HG02943 (cell line): ENCODE measurements at regions not wholly inside any gene's neighbourhood (a gene's known extent, or its start where the extent isn't known, plus 50 kb on each side); places are given as distances from the start of the nearest gene placed in this dataset.
"Not testable (repeated sequence)": the region's sequence is repeated elsewhere in the genome, so short reads cannot be mapped to it uniquely, and the experiment has no call there.

Source experiments
- ATAC-seq: cut with Tn5 transposase; IDR thresholded peaks from one replicate; pipeline ENCODE4 v1.9.1; 2021; ENCODE audit warnings: mild to moderate bottlenecking, low read depth, moderate library complexity; ENCODE audit not compliant: unreplicated experiment

DNA sequence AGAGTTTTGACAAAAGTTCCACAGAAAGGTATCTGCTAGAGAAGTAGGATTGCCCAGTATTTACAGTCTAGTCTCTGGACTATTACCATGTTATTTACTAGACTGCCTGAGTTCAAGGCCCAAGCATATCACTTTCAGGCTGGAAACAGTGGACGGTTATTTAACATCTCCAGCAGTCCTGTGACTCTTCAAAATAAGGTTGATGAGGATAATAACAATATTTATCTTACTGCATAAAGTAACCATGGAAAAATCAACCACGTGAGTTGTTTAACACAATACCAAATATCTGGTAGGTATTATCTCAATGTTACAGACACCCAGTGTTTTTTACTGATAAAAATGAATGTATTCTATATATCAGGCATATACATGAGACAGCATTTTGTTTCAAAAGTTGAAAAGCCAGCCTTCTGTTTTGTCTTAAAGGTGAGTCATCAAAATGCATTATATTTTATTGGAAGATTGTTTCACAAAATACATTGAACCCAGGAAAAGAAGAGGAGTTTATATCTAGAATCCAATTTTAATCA, 535.8 kb downstream of the TBL1XR1 start:
- ATAC-seq, result no peak

DNA sequence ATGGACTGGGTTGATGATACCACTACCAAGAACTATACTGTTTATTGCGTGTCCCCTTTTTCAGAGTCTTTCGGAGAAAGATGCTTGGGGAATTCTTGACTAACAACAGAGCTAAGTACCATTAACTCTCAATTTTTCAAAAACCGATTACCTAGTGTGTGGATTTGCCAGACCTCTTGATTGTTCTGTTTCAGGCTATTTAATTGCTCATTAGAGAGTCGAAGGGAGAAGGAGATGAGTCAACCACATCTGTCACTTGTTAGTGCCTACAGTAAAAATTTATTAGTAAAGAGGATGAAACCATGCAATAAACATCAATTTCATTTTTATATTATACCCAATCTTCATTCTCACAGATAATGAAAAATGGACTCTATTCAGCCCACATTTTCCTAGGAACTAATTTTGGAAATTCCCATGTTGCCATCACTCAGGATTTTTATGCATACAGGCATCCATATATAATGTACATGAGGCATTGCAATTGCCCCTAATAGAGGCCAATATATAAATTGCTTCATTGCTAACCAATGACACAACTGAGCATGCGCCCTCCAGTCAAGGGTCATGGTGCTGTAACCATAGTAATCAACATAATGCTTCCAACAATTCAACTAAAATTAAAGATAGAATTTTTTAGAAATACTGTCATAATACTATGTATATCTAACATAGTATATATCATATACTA, 541.7 kb downstream of the TBL1XR1 start:
- no peak for ATAC-seq

DNA sequence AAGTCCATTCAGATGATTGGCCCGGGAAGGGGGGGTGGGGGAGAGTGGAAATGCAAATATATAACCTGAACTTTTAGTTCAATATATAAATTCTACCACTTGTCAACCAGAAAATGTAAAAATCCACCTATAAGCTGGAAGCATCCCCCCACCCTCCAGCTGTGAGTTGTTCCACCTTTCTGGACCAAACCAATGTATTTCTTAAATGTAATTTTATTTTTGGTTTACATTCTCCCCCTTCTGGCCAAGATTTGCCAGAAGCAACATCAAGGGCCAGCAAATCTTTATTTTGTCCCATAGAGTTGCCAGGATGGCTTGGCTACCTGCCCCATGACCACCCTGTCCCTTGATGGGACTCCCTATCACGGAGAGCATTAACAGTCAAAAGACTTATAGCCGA, 545.7 kb downstream of the TBL1XR1 start:
- no peak for ATAC-seq

DNA sequence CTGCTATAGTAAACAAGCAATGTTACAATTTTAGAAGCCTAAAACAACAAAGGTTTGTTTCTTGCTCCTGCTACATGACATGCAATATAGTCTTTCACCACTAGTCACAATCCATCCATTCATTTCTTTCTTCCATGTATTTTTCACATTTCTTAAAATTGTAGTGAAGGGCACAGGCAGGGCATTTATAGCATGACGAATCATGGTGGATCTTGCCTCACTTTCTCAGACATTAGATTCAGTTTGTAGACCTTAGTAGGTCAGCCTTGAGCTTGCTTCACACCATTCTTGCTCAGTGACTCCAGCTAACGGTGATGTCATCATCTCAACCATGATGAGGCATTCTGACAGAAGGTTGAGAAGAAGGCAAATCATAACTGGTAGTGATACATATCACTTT, 546.8 kb downstream of the TBL1XR1 start:
- ATAC-seq, result no peak

DNA sequence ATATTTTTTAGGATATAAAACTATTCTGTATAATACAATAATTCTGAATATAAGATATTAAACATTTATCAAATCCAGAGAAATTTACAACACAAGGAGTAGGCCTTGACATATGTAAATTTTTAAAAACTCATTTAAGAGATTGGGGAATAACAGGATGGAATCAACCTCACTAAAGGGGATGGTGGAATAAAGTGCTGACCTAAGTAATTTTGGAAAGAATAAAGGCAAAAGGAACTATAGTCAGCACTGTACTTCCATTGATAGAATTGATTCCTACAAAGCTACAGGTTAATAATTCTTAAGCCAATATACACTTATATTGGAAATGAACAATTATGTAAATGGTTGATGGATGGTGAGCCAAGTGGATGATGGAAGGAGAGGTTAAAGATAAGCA, 549.3 kb downstream of the TBL1XR1 start:
- no peak for ATAC-seq

DNA sequence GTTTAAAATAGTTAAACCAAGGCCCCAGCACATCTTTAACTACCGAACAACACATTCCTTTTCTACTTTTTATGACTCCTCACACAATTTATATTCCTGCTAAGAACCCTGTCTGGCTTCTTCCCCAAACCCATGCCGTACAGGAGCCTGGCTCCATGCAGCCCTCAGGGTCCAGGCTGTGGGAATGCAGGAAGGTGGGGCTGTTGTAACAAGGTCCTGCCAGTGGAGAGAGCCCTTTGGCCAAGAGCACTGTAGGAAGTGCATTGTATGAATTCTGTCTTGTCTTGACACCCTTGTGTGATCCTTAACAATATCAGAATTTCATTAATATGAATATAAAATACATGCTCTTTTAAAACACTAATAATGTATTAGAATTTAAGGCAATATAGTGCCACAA, 563.8 kb downstream of the TBL1XR1 start:
- no peak for ATAC-seq

DNA sequence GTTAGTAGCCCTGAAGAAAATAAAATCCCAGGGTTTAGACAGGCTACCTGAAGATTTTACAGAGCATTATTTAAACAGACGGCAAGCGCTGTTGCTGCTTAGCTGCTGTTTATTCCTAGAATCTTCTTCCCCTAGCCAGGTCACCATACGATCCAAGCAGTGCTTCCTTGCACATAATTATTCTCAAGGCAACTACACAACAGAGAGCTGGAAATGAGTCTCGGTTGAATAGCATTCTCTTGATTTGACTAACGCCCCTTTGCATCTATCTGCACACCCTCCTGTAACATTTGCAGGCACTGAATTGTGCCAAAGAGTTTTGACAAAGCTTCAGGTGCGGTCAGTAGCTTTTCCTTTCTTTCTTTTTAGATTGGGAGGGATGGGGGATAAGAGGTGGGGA, 564.4 kb downstream of the TBL1XR1 start:
- no peak for ATAC-seq

DNA sequence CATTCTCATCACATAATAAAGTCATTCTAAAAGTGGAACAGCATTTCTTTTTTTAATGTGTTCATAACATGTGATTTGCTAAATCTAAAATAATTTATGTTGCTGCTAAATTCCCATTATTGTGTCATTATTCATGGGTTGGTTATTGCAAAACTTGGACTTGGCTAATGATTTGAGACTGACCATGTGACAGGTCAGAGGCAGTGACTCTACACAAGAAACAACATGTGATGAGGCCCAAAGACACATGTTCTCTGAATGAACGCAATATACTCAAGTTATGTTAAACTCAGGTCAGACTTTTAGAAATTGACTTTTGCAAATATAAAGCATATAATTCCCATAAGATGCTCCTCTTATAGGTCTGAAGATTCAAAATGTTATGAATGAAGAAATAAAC, 566.1 kb downstream of the TBL1XR1 start:
- ATAC-seq, result no peak

DNA sequence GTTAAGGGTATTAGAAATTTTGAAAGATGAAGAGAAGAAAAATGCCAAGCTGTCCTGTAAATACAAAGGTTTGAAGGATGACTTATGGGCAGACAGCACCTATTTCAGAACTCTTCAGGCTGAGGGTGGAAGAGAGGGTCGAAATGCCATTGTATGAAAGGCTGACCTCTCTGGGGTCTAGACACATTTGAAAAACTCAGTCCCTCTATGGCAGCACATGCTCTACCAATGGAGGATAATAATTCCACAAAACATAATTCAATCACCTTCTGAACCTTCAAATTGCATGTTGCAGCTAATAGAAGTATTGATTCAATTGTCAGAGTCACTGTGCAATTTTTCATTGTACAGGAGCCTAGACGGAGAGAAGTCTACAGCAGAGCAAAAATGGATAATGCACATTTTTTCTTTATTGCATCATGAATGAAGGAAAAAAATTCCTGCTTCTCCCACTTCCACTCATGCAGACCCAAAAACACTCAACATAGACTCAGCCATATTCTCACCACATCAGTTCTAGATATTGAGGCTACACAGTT, 569.1 kb downstream of the TBL1XR1 start:
- no peak for ATAC-seq

DNA sequence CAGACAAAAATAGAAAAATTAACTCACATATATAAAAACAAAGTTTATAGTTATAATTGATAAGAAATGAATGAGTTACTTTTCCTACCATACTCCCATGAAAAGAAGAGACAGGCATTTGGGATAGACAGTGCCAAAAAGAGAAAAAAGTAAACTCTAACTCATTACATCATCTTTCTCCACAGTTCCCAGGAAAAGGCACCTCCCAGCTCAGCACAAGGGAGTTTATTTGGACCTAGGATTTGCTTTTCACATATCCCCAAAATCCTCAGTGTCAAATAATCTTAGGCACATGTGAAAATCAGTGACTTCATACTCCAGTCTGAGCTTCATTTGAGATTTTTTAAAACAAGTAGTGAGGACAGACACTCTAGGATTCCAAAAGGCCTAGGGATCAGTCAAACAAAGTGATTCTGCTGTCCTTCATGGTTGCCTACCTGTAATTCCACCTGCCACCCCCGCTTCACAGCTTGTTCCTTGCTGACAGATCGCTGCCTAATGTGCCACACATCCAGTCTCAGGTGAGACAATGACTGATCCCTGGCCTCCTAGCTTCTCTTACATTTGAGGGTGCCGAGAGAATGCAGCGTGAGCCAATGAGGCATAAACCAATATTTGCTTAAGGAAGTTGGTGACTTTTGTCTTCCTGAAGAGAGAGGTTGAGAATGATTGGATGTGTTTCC, 573.7 kb downstream of the TBL1XR1 start:
- no peak for ATAC-seq

DNA sequence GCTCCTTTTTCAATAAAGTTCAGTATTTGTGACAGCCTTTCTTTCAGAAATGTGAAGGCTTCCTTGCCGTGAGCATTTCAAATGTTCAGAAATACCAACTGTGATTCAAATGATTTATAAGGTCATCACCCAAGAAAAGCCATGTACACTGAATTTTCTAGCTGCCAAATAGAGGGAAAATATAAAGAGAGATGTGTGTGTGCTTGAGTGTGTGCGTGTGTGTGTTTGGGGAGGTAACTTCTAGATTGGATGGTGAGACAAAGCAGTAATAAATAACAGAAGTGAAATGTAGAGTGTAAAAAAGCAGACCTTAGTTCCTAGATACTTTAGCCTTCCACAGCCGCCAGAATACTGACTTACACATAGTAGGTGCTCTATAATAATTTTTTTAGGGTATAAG, 577.4 kb downstream of the TBL1XR1 start:
- ATAC-seq, result no peak

DNA sequence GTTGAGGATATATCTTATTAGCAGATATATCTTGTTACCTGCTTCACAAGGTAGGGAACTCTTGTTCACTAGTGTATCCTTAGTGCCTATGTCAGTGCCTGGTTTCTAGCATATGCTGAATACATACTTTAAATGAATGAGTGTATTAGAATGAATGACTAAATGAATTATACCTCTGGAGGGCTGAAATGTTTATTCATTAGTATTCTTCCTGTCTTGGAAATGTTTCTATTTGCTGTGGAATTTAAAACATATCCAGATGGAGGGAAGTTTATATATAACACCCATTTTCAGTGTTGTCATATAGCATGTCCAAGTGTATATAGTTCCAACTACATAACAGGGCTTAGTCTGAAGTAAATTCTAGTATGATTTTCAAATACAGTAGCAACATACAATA, 581.5 kb downstream of the TBL1XR1 start:
- no peak for ATAC-seq

DNA sequence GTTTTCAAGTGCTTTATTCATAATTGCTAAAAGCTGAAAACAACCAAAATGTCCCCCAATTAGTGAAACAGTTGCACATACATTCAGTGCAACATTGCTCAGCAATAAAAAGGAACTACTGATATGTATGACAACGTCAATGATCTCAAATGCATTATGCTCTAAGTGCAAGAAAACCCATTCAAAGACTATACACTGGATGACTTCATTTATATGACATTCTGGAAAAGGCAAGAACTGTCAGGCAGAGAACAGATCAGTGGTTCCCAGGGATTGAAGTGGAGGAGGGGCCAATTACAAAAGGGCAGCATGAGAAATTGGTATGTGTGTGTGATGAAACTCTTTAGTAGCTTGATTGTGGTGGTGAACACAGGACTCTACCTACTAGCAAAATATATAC, 585.6 kb downstream of the TBL1XR1 start:
- ATAC-seq, result no peak

DNA sequence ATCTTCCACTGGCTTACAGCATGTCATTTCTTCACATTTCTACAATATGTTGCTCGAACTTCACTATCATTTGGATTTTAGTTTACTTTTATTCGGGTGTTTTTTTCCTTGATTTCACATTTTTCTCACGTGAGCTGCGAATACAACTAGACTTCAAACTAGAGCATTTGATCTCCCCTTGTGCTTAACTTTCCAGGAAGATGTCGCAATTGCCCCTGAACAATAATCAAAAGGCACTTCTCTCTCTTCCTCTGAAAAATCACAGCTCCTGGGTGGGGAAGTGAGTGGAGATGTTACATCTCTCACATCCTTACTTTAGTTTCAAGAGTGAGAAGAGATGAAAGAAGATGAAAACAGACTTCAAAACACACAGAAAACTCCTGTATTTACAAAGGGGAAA, 587.9 kb downstream of the TBL1XR1 start:
- no peak for ATAC-seq

DNA sequence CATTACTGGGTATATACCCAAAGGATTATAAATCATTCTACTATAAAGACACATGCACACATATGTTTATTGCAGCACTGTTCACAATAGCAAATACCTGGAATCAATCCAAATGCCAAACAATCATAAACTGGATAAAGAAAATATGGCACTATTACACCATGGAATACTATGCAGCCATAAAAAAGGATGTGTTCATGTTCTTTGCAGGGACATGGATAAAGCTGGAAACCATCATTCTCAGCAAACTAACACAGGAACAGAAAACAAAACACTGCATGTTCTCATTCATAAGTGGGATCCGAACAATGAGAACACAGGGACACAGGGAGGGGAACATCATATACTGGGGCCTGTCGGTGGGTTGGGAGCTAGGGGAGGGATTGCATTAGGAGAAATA, 591.7 kb downstream of the TBL1XR1 start:
- not testable (repeated sequence) for ATAC-seq

DNA sequence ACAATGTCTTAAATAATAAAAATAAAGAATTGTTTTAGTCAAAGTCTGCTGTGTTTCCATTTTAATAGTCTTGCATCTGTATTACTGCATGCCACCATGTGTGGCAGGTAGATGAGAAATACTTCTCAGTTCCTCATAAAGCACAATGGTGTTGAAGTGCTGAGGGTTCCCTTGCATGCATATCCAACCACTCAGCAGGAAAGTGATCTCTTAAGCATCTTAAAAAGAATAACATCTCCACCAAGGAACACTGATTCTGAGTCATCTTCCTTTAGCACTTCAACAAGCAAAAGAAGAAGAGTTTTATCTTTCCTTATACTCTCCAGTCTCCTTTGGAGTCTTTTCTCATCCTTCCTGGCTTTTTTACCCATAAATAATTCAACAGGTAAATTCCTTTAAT, 602.0 kb downstream of the TBL1XR1 start:
- no peak for ATAC-seq

DNA sequence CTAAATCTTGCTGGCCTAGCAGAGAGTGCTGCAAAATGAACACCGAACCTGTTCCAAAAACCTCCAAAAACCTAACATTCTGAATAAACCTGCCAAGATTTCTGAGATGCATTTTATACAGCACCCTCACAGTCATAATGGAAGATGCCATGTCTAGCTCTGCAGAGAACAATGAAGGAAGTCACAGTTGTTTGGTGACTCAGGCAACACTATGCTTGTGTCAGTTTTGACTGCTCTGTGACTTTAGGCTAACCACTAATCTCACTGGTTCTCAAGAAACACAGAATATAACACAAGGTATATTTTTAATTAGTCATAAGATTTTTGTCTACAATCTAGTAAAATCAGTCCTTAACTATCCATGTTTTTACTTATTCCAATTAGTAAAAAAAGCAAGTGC, 606.6 kb downstream of the TBL1XR1 start:
- ATAC-seq, result no peak

DNA sequence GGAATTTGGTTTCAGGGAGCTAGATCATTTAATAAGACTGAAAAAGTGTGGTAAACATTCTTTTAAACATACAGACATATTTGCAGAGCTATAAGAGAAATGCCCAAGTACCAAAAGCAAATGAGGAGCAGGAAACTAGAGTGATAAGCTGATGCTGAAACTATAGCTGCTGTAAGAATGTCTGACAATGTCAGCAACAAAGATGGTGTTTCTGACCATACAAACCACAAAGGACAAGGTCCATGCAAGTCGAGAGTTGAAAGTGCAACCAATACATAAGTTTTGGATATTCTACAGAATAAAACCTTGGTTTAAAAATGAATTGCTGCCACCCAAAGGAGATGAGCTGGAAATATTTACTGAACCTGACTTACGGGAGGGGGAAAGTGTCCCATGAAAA, 610.2 kb downstream of the TBL1XR1 start:
- ATAC-seq, result no peak

DNA sequence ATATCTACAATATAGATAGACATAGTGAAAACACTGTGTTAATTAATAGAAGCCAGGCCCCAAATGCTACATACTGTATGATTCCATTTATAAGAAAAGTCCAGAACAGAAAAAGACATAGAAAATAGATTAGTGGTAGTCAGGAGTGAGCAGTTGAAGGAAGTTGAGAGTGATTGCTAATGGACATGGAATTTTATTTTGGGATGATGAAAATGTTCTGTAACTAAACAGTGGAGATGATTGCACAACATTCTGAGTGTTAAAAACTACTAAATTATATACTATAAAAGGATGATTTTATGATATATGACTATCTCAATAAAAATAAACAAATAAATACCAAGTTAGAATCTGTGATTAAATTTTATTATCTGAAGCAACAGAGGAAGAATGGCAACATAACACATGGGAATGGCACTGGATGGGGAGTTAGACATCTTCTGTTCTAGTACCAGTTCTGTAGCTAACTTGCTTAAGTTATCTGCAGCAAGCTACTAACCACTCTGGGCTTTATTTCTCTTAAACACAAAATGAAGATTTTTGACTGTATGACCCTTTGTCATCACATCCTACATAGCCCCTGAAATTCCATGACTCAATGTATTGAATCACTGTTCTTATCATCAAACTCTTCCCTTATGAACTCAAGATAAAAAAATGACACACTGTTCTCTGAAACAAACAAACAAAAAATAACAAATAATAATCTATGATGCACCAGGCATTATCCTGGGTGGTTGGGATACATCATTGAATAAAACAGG, 612.7 kb downstream of the TBL1XR1 start:
- no peak for ATAC-seq

DNA sequence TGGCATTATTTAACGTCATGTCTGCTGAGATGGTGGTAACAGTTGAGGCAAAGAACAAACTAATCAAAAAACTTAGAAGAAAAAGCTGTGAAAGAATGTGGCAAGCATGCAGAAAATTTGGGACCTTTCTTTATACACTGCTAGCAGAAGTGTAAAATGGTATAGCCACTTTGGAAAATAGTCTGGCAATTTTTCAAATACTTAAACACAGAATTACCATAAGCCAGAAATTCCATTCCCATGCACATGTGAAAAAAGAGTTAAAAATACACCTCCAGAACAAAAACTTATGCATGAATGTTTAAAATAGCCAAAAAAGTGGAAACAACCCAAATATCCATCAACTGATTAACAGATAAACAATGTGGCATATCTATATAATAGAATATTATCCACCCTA, 613.3 kb downstream of the TBL1XR1 start:
- no peak for ATAC-seq

DNA sequence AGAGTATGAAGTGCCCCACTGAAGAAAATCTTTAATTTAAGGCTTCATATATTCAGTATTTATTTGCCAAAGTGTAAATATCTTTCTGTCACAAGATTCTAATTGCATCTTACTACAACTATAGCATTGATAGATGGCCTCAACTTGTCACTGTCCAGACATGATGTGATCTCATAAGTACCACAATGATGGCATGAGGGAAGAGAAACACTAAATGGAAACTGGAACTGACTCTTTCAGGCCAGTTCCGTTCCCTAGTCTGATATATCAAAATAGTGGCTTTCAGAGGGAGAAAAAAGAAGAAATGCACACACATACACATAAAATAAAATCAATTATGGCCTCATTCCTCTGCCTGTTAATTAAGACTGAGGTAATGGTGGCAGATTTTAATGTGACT, 615.7 kb downstream of the TBL1XR1 start:
- no peak for ATAC-seq
